ENCODE measurements at regions not wholly inside any gene's neighbourhood (a gene's known extent, or its start where the extent isn't known, plus 50 kb on each side); places are given as distances from the start of the nearest gene placed in this dataset.

DNA sequence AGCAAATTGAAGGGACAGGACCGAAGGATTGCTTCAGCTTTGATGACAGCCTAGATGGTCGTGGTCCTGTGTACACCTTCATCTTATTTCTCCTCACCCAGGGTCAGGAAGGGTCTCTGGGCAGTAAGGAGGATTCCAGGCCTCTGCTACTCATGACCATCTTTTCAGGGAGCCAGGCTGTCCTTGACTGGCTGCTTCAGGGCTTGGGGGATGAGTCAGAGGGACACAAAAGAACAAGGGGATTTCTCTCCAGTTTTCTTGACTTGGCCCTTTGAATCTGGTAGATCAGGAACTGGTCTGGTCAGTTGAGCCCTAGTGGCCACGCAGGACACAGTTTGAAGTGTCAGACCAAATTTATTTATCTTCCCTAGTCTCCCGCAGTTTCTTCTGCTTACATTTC, 402.1 kb upstream of the CHD6 start:
- DNase-seq (ENCODE audit: extremely low read depth, low read depth) = no peak

DNA sequence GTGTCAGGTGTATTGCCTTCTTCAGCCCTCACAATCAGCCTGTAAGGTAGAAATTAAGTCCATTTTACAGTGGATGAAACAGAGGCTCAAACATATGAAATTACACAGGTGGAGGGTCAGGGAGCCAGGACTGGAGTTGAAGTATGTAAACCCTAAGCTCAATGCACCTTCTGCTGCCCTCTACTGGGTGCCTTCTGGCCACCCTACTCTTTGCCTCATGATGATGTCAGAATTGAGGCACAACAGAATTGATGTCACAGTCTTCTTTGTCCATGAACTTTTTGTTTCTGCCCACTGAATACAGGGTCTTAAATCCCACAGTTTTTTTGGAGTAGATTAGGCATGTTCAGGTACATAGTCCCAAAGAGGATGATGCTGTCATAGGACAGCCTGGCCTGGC, 400.8 kb upstream of the CHD6 start:
- DNase-seq (ENCODE audit: extremely low read depth, low read depth) = no peak

GRCh38 chr20:42010090-42010489, 391.9 kb upstream of the CHD6 start:
- no peak for DNase-seq (ENCODE audit: extremely low read depth, low read depth)

- no peak for DNase-seq (ENCODE audit: extremely low read depth, low read depth)
Observed at GRCh38 chr20:42007251-42007650, 389.1 kb upstream of the CHD6 start.

- no peak for DNase-seq (ENCODE audit: extremely low read depth, low read depth)
Observed at GRCh38 chr20:42005211-42005610, 387.0 kb upstream of the CHD6 start.

- DNase-seq (ENCODE audit: extremely low read depth, low read depth) = no peak
Observed at GRCh38 chr20:42003380-42003779, 385.2 kb upstream of the CHD6 start.

- DNase-seq (ENCODE audit: extremely low read depth, low read depth) = no peak
Observed at GRCh38 chr20:41998539-41999341, 380.6 kb upstream of the CHD6 start.

DNA sequence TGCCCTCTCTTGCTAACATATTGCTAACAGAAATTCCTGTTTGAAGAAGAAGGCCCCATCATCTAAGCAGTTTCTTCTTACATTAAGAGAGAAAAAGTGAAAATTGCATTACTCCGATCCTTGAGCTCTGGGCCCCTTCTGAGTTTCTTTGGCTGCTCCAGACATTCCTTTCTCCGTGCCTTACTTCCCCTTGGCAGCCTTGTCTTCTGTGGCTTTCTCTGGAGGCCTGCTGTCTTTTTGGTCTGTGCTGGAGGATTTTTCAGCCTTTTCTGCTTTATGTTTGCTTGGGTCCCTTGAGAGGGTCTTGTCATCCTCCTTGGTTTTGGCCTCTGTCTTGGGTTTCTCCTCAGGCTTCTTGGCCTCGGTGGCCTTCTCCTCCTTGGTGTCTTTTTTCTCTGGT, 378.8 kb upstream of the CHD6 start:
- DNase-seq (ENCODE audit: extremely low read depth, low read depth) = no peak

DNA sequence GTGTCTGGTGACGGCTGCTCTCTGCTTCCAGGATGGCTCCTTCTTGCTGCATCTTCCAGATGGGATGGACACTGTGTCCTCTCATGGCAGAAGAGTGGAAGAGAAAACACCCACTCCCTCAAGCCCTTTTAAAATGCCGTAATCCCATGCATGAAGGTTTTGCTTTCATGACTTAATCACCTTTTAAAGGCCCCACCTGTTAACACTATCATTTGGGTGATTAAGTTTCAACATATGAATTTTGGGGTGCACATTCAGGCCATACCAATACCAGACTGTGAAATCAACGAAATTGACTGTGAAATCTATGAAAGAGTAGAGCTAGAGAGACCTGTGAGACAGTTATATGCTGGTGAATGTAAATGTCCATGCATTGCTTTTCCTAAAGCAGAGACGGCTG, 374.3 kb upstream of the CHD6 start:
- no peak for DNase-seq (ENCODE audit: extremely low read depth, low read depth)

DNA sequence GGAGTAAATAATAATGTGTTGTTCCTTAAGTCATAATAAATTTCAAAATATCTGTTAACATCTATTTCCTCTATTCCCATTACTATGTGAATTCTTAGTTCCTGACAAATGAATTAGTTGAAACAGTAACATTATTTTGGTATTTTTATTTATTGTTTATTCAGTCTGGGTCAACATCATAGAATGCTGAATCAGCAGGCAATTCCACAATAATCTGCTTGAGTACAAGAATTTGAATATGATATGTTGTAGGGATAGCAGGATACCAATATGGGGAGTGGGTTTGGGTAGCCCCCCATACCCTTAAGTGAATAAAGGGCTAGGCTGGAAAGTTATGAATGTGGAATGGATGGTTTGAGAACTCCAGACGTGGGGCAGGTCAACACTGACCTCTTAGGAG, 373.2 kb upstream of the CHD6 start:
- no peak for DNase-seq (ENCODE audit: extremely low read depth, low read depth)

DNA sequence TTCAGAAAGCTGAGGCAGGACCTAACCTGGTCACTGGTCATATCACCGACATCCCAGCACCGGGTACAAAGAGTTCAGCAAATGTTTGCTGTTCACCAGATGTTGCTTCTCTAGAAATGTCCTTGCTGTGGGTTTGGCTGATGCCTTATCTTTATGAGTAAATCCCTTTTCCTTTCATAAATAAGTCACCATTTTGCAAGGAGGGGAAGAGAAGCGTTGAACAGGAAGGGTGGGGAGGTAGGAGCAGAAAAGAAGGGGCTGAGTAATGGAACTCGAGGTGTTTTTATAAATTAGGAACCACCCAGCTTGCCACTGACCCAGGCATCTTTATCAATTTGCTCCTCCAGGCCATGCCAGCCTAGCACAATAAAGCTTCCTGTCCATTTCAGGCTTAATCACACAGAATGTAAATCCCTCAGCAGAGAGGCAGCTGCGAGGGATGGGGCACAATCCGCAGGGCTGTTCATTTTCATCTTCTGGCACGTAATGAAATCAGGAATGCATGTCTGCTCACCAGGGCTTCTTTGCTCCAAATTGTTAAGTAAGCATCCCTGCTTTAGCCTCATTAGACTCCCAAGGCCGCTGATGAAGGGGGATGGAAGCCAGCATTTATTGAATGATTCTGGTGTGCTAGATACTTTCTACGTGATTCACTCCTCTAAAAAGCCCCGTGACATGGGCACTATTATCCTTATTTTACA, 371.9 kb upstream of the CHD6 start:
- DNase-seq (ENCODE audit: extremely low read depth, low read depth) = no peak

DNA sequence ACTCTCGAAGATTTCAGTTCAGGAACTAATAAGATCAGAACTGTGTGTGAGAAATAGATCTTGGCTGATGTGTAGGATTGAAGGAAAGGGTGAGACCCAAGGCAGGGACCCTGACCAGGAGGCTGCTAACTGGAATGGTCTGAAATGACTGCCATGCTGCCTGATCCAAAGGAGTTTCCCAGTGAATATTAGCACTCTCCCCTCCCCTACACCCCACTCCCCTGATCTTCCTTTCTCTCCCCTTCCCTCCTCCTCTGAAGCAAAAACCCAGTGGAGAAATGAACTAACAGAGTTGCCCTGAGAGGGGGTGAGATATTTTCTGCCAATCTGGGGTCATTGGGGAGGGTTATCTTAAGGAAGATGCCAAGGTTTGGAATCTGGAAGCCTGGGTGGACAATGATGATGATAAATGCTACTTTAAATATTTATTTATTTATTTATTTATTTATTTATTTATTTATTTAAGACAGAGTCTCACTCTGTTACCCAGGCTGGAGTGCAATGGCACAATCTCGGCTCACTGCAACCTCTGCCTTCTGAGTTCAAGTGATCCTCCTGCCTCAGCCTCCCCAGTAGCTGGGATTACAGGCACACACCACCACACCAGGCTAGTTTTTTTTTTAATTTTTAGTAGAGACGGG, 371.0 kb upstream of the CHD6 start:
- no peak for DNase-seq (ENCODE audit: extremely low read depth, low read depth)

- DNase-seq (ENCODE audit: extremely low read depth, low read depth) = no peak
Observed at GRCh38 chr20:41984031-41984430, 365.9 kb upstream of the CHD6 start.

DNA sequence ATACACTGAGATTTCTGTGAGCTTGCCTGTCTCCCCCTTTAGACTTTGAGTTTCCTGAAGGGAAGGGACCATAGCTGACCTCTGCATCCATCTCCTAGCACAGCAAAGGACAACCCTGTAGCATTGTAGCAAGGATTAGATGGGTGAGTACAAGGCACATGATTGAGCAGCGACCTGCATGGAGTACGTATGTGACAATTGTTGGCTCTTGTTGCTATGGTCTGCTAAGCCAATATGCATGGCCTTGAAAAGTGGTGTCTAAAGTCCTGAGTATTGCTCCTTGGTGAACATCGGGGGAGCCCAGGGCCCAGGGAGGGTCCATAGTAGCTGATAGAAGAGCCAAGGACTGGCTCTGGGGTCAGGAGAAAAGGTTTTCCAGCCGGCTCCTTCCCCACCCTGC, 365.0 kb upstream of the CHD6 start:
- no peak for DNase-seq (ENCODE audit: extremely low read depth, low read depth)

- no peak for DNase-seq (ENCODE audit: extremely low read depth, low read depth)
Observed at GRCh38 chr20:41981746-41982145, 363.6 kb upstream of the CHD6 start.

GRCh38 chr20:41978875-41979274, 360.7 kb upstream of the CHD6 start:
- DNase-seq (ENCODE audit: extremely low read depth, low read depth) = no peak

DNA sequence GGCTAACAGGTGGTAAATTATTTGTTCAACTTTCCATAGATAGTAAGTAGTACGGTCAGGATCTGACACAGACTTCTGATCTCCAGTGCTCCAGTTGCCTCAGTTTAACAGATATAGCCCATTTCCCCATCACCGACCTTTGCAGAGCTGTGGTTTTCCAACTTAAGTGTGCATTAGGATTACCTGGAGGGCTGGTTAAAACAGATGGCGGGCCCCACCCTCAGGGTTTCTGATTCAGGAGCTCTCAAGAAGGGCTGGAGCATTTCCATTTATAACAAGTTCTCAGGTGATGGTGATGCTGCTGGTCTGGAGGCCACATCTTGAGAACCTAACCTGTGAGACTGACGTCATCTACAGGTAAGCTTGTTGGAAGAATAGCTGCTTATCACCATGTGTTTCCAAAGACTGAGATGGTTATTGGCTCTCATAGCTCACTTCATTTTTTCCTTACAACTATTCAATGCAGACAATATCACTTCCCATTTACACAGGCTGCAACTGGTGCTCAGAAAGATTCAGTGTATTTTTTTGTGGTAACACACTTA, 360.1 kb upstream of the CHD6 start:
- no peak for DNase-seq (ENCODE audit: extremely low read depth, low read depth)

DNA sequence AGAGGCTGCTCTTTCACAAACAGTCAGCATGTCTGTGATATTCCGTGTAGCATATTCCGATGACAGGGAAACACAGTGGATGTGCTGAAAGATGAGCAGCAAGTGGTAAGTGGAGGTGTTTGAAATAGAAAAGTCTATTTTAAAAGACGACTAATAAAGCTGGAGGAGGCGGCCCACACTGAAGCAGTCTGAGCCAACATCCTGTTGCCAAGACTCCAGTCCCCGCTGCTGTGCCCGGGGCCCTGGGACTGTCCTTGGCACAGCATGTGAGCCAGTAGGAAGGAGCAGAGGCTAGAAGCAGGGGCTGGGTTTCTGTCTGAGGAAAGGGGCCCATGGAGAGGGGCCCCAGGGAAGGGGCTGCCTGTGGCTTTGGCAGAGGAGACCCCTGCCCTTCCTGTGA, 351.5 kb upstream of the CHD6 start:
- DNase-seq (ENCODE audit: extremely low read depth, low read depth) = no peak

GRCh38 chr20:41960166-41960565, 342.0 kb upstream of the CHD6 start:
- DNase-seq (ENCODE audit: extremely low read depth, low read depth) = no peak

DNA sequence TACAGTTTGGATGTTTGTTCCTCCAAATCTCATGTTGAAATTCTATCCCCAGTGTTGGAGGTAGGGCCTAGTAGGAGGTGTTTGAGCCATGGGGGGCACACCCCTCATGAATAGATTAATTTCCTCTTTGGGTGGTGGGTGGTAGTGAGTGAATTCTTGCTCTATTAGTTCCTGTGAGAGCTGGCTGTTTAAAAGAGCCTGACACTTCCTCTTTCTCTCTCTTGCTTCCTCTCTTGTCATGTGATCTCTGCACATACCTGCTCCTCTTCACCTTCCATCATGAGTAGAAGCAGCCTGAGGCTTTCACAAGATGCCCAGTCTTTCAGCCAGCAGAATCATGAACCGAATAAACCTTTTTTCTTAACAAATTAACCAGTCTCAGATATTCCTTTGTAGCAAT, 340.2 kb upstream of the CHD6 start:
- DNase-seq (ENCODE audit: extremely low read depth, low read depth) = no peak

- no peak for DNase-seq (ENCODE audit: extremely low read depth, low read depth)
Observed at GRCh38 chr20:41956338-41957074, 338.3 kb upstream of the CHD6 start.
